SK-N-SH (cell line): ENCODE measurements at regions not wholly inside any gene's neighbourhood (a gene's known extent, or its start where the extent isn't known, plus 50 kb on each side); places are given as distances from the start of the nearest gene placed in this dataset.

Source experiments
- CHD2 ChIP-seq: fragments of 150-350 bp; IDR thresholded peaks from 2 replicates; pipeline ENCODE4 v1.6.1; 2018; ENCODE audit warnings: low read length; ENCODE audit not compliant: partially characterized antibody
- CTCF ChIP-seq: fragments of 200-600 bp; sonication (generic); IDR thresholded peaks from 2 replicates; pipeline ENCODE4 v1.6.1; 2017; ENCODE audit warnings: antibody characterized with exemption, mild to moderate bottlenecking, moderate library complexity
- FOXM1 ChIP-seq: IDR thresholded peaks from 2 replicates; pipeline ENCODE4 v1.4.0; 2012; ENCODE audit warnings: low read depth, mild to moderate bottlenecking
- GABPA ChIP-seq: IDR thresholded peaks from 2 replicates; pipeline ENCODE4 v1.4.0; 2012; ENCODE audit warnings: low read depth, mild to moderate bottlenecking
- MAX ChIP-seq: IDR thresholded peaks from 2 replicates; pipeline ENCODE4 v1.4.0; 2012; ENCODE audit warnings: low read depth
- POLR2AphosphoS5 ChIP-seq: IDR thresholded peaks from 2 replicates; pipeline ENCODE4 v1.6.1; 2012; ENCODE audit warnings: low read depth, low read length
- RCOR1 ChIP-seq: fragments of 150-350 bp; IDR thresholded peaks from 2 replicates; pipeline ENCODE4 v1.6.1; 2017; ENCODE audit warnings: antibody characterized with exemption, low read length
- RFX5 ChIP-seq: IDR thresholded peaks from 2 replicates; pipeline ENCODE4 v1.6.1; 2012; ENCODE audit warnings: mild to moderate bottlenecking, improper control_type of control experiment, low read length
- TCF12 ChIP-seq: IDR thresholded peaks from 2 replicates; pipeline ENCODE4 v1.4.0; 2012
- YY1 ChIP-seq: IDR thresholded peaks from 2 replicates; pipeline ENCODE4 v1.4.0; 2012; ENCODE audit warnings: low read depth, mild to moderate bottlenecking
- ZBTB33 ChIP-seq: IDR thresholded peaks from 2 replicates; pipeline ENCODE4 v1.4.0; 2012; ENCODE audit warnings: low read depth, borderline replicate concordance

GRCh38 chr18:75581336-75582131, 154.0 kb upstream of the SMIM21 start:
- no peak for TF ChIP-seq GABPA
- no peak for TF ChIP-seq FOXM1
- TF ChIP-seq CTCF: no peak
- no peak for TF ChIP-seq CHD2
- TF ChIP-seq RFX5: no peak
- TF ChIP-seq RCOR1: no peak
- TF ChIP-seq MAX: no peak
- TF ChIP-seq YY1: no peak
- no peak for TF ChIP-seq ZBTB33
- no peak for TF ChIP-seq TCF12
- TF ChIP-seq POLR2AphosphoS5: no peak
